ENCODE measurements at regions not wholly inside any gene's neighbourhood (a gene's known extent, or its start where the extent isn't known, plus 50 kb on each side); places are given as distances from the start of the nearest gene placed in this dataset.

GRCh38 chr20:50256577-50256976 is 65.9 kb downstream of the CEBPB start:
- ChIA-PET POLR2A (ENCODE audit: unreplicated experiment) (no interaction called here), CTCF (no interaction called here)
- H3K4me3 ChIP-seq (ENCODE audit: low read length): no peak overlapping the region
- no peaks in the 10 kb centered on the region for H3K79me2 ChIP-seq (ENCODE audit: low read length)
- ATAC-seq (no peak), DNase-seq (no peak)
- no peak overlapping the region for H3K4me2 ChIP-seq (ENCODE audit: low read length)
- H3F3A ChIP-seq (ENCODE audit: low read length, unreplicated experiment): no peaks in the 10 kb centered on the region
- H3K27ac ChIP-seq (ENCODE audit: low read length): no peak overlapping the region
- H3K9ac ChIP-seq (ENCODE audit: low read length): no peak overlapping the region
- no peaks in the 10 kb centered on the region for H4K20me1 ChIP-seq (ENCODE audit: low read length)
- no peak overlapping the region; the same call in 1 of the 2 replicates for H2AFZ ChIP-seq (ENCODE audit: low read length)
- no peaks in the 10 kb centered on the region for H3K9me2 ChIP-seq (replicated peaks; ENCODE audit: low read length)
- no TSS peak for BruUV-seq (replicated peaks)
- TF ChIP-seq EZH2phosphoT487 (IDR thresholded peaks at IDR 0.05; ENCODE audit: borderline replicate concordance, low read length) (no peak), EZH2 (IDR thresholded peaks at IDR 0.05; ENCODE audit: low read length, unreplicated experiment) (no peak)
- TF ChIP-seq, protein P1, sequence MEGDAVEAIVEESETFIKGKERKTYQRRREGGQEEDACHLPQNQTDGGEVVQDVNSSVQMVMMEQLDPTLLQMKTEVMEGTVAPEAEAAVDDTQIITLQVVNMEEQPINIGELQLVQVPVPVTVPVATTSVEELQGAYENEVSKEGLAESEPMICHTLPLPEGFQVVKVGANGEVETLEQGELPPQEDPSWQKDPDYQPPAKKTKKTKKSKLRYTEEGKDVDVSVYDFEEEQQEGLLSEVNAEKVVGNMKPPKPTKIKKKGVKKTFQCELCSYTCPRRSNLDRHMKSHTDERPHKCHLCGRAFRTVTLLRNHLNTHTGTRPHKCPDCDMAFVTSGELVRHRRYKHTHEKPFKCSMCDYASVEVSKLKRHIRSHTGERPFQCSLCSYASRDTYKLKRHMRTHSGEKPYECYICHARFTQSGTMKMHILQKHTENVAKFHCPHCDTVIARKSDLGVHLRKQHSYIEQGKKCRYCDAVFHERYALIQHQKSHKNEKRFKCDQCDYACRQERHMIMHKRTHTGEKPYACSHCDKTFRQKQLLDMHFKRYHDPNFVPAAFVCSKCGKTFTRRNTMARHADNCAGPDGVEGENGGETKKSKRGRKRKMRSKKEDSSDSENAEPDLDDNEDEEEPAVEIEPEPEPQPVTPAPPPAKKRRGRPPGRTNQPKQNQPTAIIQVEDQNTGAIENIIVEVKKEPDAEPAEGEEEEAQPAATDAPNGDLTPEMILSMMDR (conservative IDR thresholded peaks at IDR 0.05; ENCODE audit: low read depth, low read length): no peak
- intact Hi-C loops (cut with micrococcal nuclease): no loop called here
- H3K36me3 ChIP-seq (ENCODE audit: low read depth, low read length): no peaks in the 10 kb centered on the region
- H3K4me1 ChIP-seq (ENCODE audit: insufficient read depth, low read length): peaks cover 26% of the 10 kb centered on the region
- H3K9me3 ChIP-seq (ENCODE audit: low read length): no peaks in the 10 kb centered on the region
- H3K27me3 ChIP-seq (ENCODE audit: low read length): no peaks in the 10 kb centered on the region

GRCh38 chr20:50257860-50258259 is 67.2 kb downstream of the CEBPB start:
- no peaks in the 10 kb centered on the region for H3F3A ChIP-seq (ENCODE audit: low read length, unreplicated experiment)
- peaks cover 16% of the 10 kb centered on the region for H3K4me1 ChIP-seq (ENCODE audit: insufficient read depth, low read length)
- no peaks in the 10 kb centered on the region for H3K27me3 ChIP-seq (ENCODE audit: low read length)
- no peaks in the 10 kb centered on the region for H3K36me3 ChIP-seq (ENCODE audit: low read depth, low read length)
- H3K4me3 ChIP-seq (ENCODE audit: low read length): no peak overlapping the region
- no TSS peak for BruUV-seq (replicated peaks)
- no peak overlapping the region for H3K9ac ChIP-seq (ENCODE audit: low read length)
- intact Hi-C loops (cut with micrococcal nuclease): no loop called here
- no peak for TF ChIP-seq EZH2phosphoT487 (IDR thresholded peaks at IDR 0.05; ENCODE audit: borderline replicate concordance, low read length)
- ChIA-PET CTCF (no interaction called here), POLR2A (ENCODE audit: unreplicated experiment) (no interaction called here)
- H3K4me2 ChIP-seq (ENCODE audit: low read length): no peak overlapping the region
- H3K27ac ChIP-seq (ENCODE audit: low read length): no peak overlapping the region
- H3K9me2 ChIP-seq (replicated peaks; ENCODE audit: low read length): no peaks in the 10 kb centered on the region
- no peak overlapping the region for H2AFZ ChIP-seq (ENCODE audit: low read length)
- no peaks in the 10 kb centered on the region for H3K79me2 ChIP-seq (ENCODE audit: low read length)
- H4K20me1 ChIP-seq (ENCODE audit: low read length): no peaks in the 10 kb centered on the region
- no peak for DNase-seq
- no peaks in the 10 kb centered on the region for H3K9me3 ChIP-seq (ENCODE audit: low read length)
- no peak for ATAC-seq

DNA sequence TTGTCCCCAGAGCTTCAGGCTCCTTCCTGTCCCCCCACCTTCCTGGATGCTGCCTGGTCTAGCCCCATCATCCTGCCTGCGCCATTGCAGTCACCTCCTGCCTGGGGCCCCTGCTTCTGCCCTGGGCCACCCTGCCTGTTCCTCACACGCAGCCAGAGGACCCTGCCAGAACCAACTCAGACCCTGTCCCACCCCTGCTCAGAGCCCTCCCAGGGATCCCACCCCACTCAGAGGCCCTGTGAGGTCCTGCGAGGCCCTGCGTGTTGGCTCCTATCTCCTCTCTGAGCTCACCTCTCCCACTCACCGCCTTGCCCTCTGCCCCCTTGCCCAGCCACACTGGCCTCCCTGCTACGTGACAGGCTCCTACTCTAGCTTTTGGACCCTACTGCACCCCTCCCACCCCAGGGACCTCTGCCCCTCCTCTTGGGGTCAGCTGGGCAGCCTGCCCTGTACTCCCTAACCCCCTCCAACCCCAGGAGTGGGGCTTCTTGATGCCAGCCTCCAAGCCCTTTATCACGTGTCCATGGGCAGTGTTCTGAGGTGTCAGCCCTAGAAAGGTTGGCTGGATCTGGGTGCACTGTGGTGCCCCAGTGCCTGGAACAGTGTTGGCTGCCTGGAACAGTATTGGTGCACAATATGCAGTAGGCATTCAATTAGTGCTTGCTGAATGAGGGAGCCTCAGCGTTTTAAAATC is 68.3 kb downstream of the CEBPB start:
- no peak overlapping the region for H2AFZ ChIP-seq (ENCODE audit: low read length)
- H3K27ac ChIP-seq (ENCODE audit: low read length): no peak overlapping the region
- H3K9ac ChIP-seq (ENCODE audit: low read length): no peak overlapping the region
- H3K36me3 ChIP-seq (ENCODE audit: low read depth, low read length): no peaks in the 10 kb centered on the region
- intact Hi-C loops (cut with micrococcal nuclease): no loop called here
- no peak overlapping the region for H3K4me3 ChIP-seq (ENCODE audit: low read length)
- H4K20me1 ChIP-seq (ENCODE audit: low read length): no peaks in the 10 kb centered on the region
- CTCF ChIA-PET: no interaction called here
- H3K9me2 ChIP-seq (replicated peaks; ENCODE audit: low read length): no peaks in the 10 kb centered on the region
- H3K27me3 ChIP-seq (ENCODE audit: low read length): no peaks in the 10 kb centered on the region
- TF ChIP-seq, protein P1 (conservative IDR thresholded peaks at IDR 0.05; ENCODE audit: low read depth, low read length): no peak
- TF ChIP-seq EZH2 (IDR thresholded peaks at IDR 0.05; ENCODE audit: low read length, unreplicated experiment): no peak
- no peak for TF ChIP-seq EZH2phosphoT487 (IDR thresholded peaks at IDR 0.05; ENCODE audit: borderline replicate concordance, low read length)
- POLR2A ChIA-PET (ENCODE audit: unreplicated experiment): no interaction called here
- H3K4me2 ChIP-seq (ENCODE audit: low read length): no peak overlapping the region
- H3K9me3 ChIP-seq (ENCODE audit: low read length): no peaks in the 10 kb centered on the region
- ATAC-seq (no peak), DNase-seq (no peak)
- no peaks in the 10 kb centered on the region for H3K79me2 ChIP-seq (ENCODE audit: low read length)
- BruUV-seq (replicated peaks): no TSS peak
- H3F3A ChIP-seq (ENCODE audit: low read length, unreplicated experiment): no peaks in the 10 kb centered on the region
- H3K4me1 ChIP-seq (ENCODE audit: insufficient read depth, low read length): peaks cover 16% of the 10 kb centered on the region
